ENCODE measurements at regions not wholly inside any gene's neighbourhood (a gene's known extent, or its start where the extent isn't known, plus 50 kb on each side); places are given as distances from the start of the nearest gene placed in this dataset.
"Not testable (repeated sequence)": the region's sequence is repeated elsewhere in the genome, so short reads cannot be mapped to it uniquely, and the experiment has no call there.

DNA sequence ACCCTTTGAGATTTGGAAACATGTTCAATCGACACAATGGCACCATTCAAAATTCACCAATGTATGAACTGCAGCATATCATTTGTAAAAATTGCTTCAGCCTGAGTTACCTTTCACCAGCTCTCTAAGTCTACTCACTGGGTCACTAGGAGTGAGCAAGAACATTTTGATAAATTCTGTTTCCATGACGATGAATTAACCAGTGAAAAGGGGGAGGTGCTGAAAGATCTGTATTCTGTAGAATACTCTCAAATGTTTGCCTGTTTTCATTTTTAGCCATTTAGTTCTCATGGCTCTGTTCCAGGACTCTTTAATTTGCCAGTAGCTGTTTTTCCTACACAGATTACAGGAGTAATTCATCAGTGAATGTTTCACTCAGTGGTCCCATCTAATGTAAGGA, 883.4 kb downstream of the DIAPH3 start:
- ChIA-PET POLR2A (no interaction called here), CTCF (no interaction called here)
- Histone ChIP-seq H3K36me3 (ENCODE audit: control insufficient read depth in 2 of 2, insufficient read depth in 1 of 2, low read length in 2 of 2) (no peaks in the 10 kb centered on the region), H3K27ac (ENCODE audit: extremely low read depth, low read depth, low read length) (no peak overlapping the region), H3K4me1 (ENCODE audit: control insufficient read depth, insufficient read depth, low read length) (no peaks in the 10 kb centered on the region), H3K9me3 (ENCODE audit: control insufficient read depth, insufficient read depth, low read depth, low read length) (no peaks in the 10 kb centered on the region), H3K4me3 (ENCODE audit: low read depth, low read length) (no peak overlapping the region)
- TF ChIP-seq ZNF394 (tag by site-specific recombination; IDR thresholded peaks at IDR 0.05; ENCODE audit: borderline replicate concordance) (no peak), ZNF23 (tag by site-specific recombination; IDR thresholded peaks at IDR 0.05; ENCODE audit: borderline replicate concordance) (no peak), ZNF785 (tag by site-specific recombination; IDR thresholded peaks at IDR 0.05) (no peak), ZNF112 (tag by site-specific recombination; IDR thresholded peaks at IDR 0.05) (no peak), ZNF146 (tag by site-specific recombination; IDR thresholded peaks at IDR 0.05) (no peak), ZXDB (tag by site-specific recombination; IDR thresholded peaks at IDR 0.05) (no peak), ZNF677 (tag by site-specific recombination; IDR thresholded peaks at IDR 0.05) (no peak)
- TF ChIP-seq, protein P1, sequence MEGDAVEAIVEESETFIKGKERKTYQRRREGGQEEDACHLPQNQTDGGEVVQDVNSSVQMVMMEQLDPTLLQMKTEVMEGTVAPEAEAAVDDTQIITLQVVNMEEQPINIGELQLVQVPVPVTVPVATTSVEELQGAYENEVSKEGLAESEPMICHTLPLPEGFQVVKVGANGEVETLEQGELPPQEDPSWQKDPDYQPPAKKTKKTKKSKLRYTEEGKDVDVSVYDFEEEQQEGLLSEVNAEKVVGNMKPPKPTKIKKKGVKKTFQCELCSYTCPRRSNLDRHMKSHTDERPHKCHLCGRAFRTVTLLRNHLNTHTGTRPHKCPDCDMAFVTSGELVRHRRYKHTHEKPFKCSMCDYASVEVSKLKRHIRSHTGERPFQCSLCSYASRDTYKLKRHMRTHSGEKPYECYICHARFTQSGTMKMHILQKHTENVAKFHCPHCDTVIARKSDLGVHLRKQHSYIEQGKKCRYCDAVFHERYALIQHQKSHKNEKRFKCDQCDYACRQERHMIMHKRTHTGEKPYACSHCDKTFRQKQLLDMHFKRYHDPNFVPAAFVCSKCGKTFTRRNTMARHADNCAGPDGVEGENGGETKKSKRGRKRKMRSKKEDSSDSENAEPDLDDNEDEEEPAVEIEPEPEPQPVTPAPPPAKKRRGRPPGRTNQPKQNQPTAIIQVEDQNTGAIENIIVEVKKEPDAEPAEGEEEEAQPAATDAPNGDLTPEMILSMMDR (tag by site-specific recombination; IDR thresholded peaks at IDR 0.05), result no peak
- TF ChIP-seq, protein P2, sequence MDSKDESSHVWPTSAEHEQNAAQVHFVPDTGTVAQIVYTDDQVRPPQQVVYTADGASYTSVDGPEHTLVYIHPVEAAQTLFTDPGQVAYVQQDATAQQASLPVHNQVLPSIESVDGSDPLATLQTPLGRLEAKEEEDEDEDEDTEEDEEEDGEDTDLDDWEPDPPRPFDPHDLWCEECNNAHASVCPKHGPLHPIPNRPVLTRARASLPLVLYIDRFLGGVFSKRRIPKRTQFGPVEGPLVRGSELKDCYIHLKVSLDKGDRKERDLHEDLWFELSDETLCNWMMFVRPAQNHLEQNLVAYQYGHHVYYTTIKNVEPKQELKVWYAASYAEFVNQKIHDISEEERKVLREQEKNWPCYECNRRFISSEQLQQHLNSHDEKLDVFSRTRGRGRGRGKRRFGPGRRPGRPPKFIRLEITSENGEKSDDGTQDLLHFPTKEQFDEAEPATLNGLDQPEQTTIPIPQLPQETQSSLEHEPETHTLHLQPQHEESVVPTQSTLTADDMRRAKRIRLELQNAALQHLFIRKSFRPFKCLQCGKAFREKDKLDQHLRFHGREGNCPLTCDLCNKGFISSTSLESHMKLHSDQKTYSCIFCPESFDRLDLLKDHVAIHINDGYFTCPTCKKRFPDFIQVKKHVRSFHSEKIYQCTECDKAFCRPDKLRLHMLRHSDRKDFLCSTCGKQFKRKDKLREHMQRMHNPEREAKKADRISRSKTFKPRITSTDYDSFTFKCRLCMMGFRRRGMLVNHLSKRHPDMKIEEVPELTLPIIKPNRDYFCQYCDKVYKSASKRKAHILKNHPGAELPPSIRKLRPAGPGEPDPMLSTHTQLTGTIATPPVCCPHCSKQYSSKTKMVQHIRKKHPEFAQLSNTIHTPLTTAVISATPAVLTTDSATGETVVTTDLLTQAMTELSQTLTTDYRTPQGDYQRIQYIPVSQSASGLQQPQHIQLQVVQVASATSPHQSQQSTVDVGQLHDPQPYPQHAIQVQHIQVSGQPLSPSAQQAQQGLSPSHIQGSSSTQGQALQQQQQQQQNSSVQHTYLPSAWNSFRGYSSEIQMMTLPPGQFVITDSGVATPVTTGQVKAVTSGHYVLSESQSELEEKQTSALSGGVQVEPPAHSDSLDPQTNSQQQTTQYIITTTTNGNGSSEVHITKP (tag by site-specific recombination; IDR thresholded peaks at IDR 0.05), result no peak

DNA sequence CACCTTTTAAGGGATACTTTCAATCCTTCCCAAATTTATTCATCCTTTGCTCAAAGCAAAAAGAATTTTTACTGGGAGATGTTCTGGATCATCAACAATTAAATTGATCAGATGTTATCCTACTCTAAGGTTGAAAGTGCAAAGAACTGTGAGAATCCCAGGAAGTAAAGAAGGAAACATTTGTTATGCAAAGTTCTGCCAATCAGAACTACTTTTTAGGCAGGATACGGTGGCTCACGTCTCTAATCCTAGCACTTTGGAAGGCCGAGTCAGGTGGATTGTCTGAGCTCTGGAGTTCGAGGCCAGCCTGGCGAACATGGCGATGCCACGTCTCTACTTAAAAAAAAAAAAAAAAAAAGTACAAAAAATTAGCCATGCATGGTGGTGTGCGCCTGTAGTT, 882.3 kb downstream of the DIAPH3 start:
- TF ChIP-seq ZNF623 (tag by site-specific recombination; IDR thresholded peaks at IDR 0.05) (no peak), ZNF311 (tag by site-specific recombination; IDR thresholded peaks at IDR 0.05; ENCODE audit: borderline replicate concordance) (no peak), ZNF335 (tag by site-specific recombination; conservative IDR thresholded peaks at IDR 0.05) (no peak), ZNF830 (tag by site-specific recombination; IDR thresholded peaks at IDR 0.05; ENCODE audit: low read depth) (no peak), ZNF302 (tag by site-specific recombination; IDR thresholded peaks at IDR 0.05; ENCODE audit: low read depth) (no peak), IKZF3 (tag by site-specific recombination; IDR thresholded peaks at IDR 0.05) (no peak), ZBTB17 (tag by site-specific recombination; IDR thresholded peaks at IDR 0.05) (no peak), SP3 (tag by site-specific recombination; IDR thresholded peaks at IDR 0.05) (no peak), ZNF202 (tag by site-specific recombination; IDR thresholded peaks at IDR 0.05; ENCODE audit: borderline replicate concordance) (no peak)
- TF ChIP-seq, protein P3, sequence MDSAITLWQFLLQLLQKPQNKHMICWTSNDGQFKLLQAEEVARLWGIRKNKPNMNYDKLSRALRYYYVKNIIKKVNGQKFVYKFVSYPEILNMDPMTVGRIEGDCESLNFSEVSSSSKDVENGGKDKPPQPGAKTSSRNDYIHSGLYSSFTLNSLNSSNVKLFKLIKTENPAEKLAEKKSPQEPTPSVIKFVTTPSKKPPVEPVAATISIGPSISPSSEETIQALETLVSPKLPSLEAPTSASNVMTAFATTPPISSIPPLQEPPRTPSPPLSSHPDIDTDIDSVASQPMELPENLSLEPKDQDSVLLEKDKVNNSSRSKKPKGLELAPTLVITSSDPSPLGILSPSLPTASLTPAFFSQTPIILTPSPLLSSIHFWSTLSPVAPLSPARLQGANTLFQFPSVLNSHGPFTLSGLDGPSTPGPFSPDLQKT (IDR thresholded peaks at IDR 0.05; ENCODE audit: borderline replicate concordance, low read depth, low read length), result no peak
- TF ChIP-seq, protein P4, sequence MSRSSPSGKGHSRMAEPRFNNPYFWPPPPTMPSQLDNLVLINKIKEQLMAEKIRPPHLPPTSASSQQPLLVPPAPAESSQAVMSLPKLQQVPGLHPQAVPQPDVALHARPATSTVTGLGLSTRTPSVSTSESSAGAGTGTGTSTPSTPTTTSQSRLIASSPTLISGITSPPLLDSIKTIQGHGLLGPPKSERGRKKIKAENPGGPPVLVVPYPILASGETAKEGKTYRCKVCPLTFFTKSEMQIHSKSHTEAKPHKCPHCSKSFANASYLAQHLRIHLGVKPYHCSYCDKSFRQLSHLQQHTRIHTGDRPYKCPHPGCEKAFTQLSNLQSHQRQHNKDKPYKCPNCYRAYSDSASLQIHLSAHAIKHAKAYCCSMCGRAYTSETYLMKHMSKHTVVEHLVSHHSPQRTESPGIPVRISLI (tag by site-specific recombination; IDR thresholded peaks at IDR 0.05), result no peak
- H3K9me3 ChIP-seq (ENCODE audit: control insufficient read depth, insufficient read depth, low read depth, low read length), result no peaks in the 10 kb centered on the region
- CTCF ChIA-PET, result no interaction called here
- H3K36me3 ChIP-seq (ENCODE audit: control insufficient read depth in 2 of 2, insufficient read depth in 1 of 2, low read length in 2 of 2), result no peaks in the 10 kb centered on the region
- no peaks in the 10 kb centered on the region for H3K4me1 ChIP-seq (ENCODE audit: control insufficient read depth, insufficient read depth, low read length)
- no peak overlapping the region for H3K27ac ChIP-seq (ENCODE audit: extremely low read depth, low read depth, low read length)
- POLR2A ChIA-PET, result no interaction called here
- no peak overlapping the region for H3K4me3 ChIP-seq (ENCODE audit: low read depth, low read length)

DNA sequence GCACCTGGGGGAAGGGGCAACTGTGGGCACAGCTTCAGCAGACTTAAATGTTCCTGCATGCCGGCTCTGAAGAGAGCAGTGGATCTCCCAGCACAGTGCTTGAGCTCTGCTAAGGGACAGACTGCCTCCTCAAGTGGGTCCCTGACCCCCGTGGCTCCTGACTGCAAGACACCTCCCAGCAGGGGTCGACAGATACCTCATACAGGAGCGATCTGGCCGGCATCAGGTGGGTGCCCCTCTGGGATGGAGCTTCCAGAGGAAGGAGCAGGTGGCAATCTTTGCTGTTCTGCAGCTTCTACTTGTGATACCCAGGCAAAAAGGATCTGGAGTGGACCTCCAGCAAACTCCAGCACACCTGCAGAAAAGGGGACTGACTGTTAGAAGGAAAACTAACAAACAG, 871.5 kb downstream of the DIAPH3 start:
- H3K36me3 ChIP-seq (ENCODE audit: control insufficient read depth in 2 of 2, insufficient read depth in 1 of 2, low read length in 2 of 2); POLR2A ChIA-PET; H3K27ac ChIP-seq (ENCODE audit: extremely low read depth, low read depth, low read length); H3K4me1 ChIP-seq (ENCODE audit: control insufficient read depth, insufficient read depth, low read length); H3K9me3 ChIP-seq (ENCODE audit: control insufficient read depth, insufficient read depth, low read depth, low read length); H3K4me3 ChIP-seq (ENCODE audit: low read depth, low read length): not testable (repeated sequence)
- CTCF ChIA-PET, result interaction anchor here (0.6 kb wide), 1 partner anchor 20 kb away, joined by 3 read pairs; no protein-coding TSS in a partner anchor

Measured in HEK293 (cell line).